ENCODE measurements at regions not wholly inside any gene's neighbourhood (a gene's known extent, or its start where the extent isn't known, plus 50 kb on each side); places are given as distances from the start of the nearest gene placed in this dataset.
"Not testable (repeated sequence)": the region's sequence is repeated elsewhere in the genome, so short reads cannot be mapped to it uniquely, and the experiment has no call there.

GRCh38 chr9:88884291-88884690, 107.0 kb upstream of the S1PR3 start:
- not testable (repeated sequence) for ATAC-seq (ENCODE audit: low read depth); H3K9me3 Mint-ChIP-seq; H3K4me1 Mint-ChIP-seq; H3K4me3 Mint-ChIP-seq; H3K27ac Mint-ChIP-seq; H3K27me3 Mint-ChIP-seq; H3K36me3 Mint-ChIP-seq; DNase-seq (ENCODE audit: low spot score in 2 of 2)

- H3K4me1 Mint-ChIP-seq; H3K36me3 Mint-ChIP-seq; DNase-seq (ENCODE audit: low spot score in 2 of 2); H3K27me3 Mint-ChIP-seq; H3K9me3 Mint-ChIP-seq; ATAC-seq (ENCODE audit: low read depth); H3K4me3 Mint-ChIP-seq; H3K27ac Mint-ChIP-seq: not testable (repeated sequence)
Measured at GRCh38 chr9:88886762-88887161, 104.5 kb upstream of the S1PR3 start.

- H3K27me3 Mint-ChIP-seq: no peaks in the 10 kb centered on the region
- H3K9me3 Mint-ChIP-seq: no peaks in the 10 kb centered on the region
- no peak overlapping the region for H3K27ac Mint-ChIP-seq
- H3K36me3 Mint-ChIP-seq: no peaks in the 10 kb centered on the region
- ATAC-seq (ENCODE audit: low read depth) (no peak), DNase-seq (ENCODE audit: low spot score in 2 of 2) (no peak)
- peaks cover 2% of the 10 kb centered on the region for H3K4me1 Mint-ChIP-seq
- no peak overlapping the region for H3K4me3 Mint-ChIP-seq
Measured at GRCh38 chr9:88889386-88889785, 101.9 kb upstream of the S1PR3 start.

- Mint-ChIP-seq H3K36me3 (no peaks in the 10 kb centered on the region), H3K4me1 (peaks cover 2% of the 10 kb centered on the region), H3K27me3 (no peaks in the 10 kb centered on the region), H3K27ac (no peak overlapping the region), H3K9me3 (no peaks in the 10 kb centered on the region), H3K4me3 (no peak overlapping the region)
- DNase-seq (ENCODE audit: low spot score in 2 of 2) (no peak), ATAC-seq (ENCODE audit: low read depth) (no peak)
Measured at GRCh38 chr9:88890546-88890945, 100.7 kb upstream of the S1PR3 start.

- peaks cover 2% of the 10 kb centered on the region for H3K4me1 Mint-ChIP-seq
- H3K27me3 Mint-ChIP-seq: no peaks in the 10 kb centered on the region
- ATAC-seq (ENCODE audit: low read depth) (no peak), DNase-seq (ENCODE audit: low spot score in 2 of 2) (no peak)
- no peak overlapping the region for H3K4me3 Mint-ChIP-seq
- H3K9me3 Mint-ChIP-seq: no peaks in the 10 kb centered on the region
- no peak overlapping the region for H3K27ac Mint-ChIP-seq
- no peaks in the 10 kb centered on the region for H3K36me3 Mint-ChIP-seq
Measured at GRCh38 chr9:88891040-88891439, 100.2 kb upstream of the S1PR3 start.

- Mint-ChIP-seq H3K36me3 (no peaks in the 10 kb centered on the region), H3K4me1 (peaks cover 2% of the 10 kb centered on the region), H3K27ac (no peak overlapping the region), H3K9me3 (no peaks in the 10 kb centered on the region), H3K4me3 (no peak overlapping the region), H3K27me3 (no peaks in the 10 kb centered on the region)
- DNase-seq (ENCODE audit: low spot score in 2 of 2) (no peak), ATAC-seq (ENCODE audit: low read depth) (no peak)
Measured at GRCh38 chr9:88892724-88893123, 98.5 kb upstream of the S1PR3 start.

GRCh38 chr9:88897081-88897480, 94.2 kb upstream of the S1PR3 start:
- Mint-ChIP-seq H3K36me3 (no peaks in the 10 kb centered on the region), H3K4me1 (no peaks in the 10 kb centered on the region), H3K27me3 (no peaks in the 10 kb centered on the region), H3K9me3 (peaks cover 1% of the 10 kb centered on the region), H3K4me3 (no peak overlapping the region), H3K27ac (no peak overlapping the region)
- no peak for ATAC-seq (ENCODE audit: low read depth)
- DNase-seq (ENCODE audit: low spot score in 2 of 2): no peak

GRCh38 chr9:88898039-88898720, 93.1 kb upstream of the S1PR3 start:
- H3K4me1 Mint-ChIP-seq: no peaks in the 10 kb centered on the region
- no peak overlapping the region for H3K4me3 Mint-ChIP-seq
- H3K27me3 Mint-ChIP-seq: peaks cover 2% of the 10 kb centered on the region
- no peak overlapping the region for H3K27ac Mint-ChIP-seq
- H3K9me3 Mint-ChIP-seq: peaks cover 1% of the 10 kb centered on the region
- ATAC-seq (ENCODE audit: low read depth): no peak
- no peaks in the 10 kb centered on the region for H3K36me3 Mint-ChIP-seq
- DNase-seq (ENCODE audit: low spot score in 2 of 2): no peak

GRCh38 chr9:88905506-88905905, 85.8 kb upstream of the S1PR3 start:
- Mint-ChIP-seq H3K27ac (no peak overlapping the region), H3K4me1 (no peaks in the 10 kb centered on the region), H3K27me3 (peaks cover 11% of the 10 kb centered on the region), H3K4me3 (no peak overlapping the region), H3K9me3 (peaks cover 12% of the 10 kb centered on the region), H3K36me3 (peaks cover 1% of the 10 kb centered on the region)
- DNase-seq (ENCODE audit: low spot score in 2 of 2) (no peak), ATAC-seq (ENCODE audit: low read depth) (no peak)

GRCh38 chr9:88915916-88916315, 75.4 kb upstream of the S1PR3 start:
- H3K4me3 Mint-ChIP-seq: no peak overlapping the region
- peaks cover 4% of the 10 kb centered on the region for H3K36me3 Mint-ChIP-seq
- ATAC-seq (ENCODE audit: low read depth) (no peak), DNase-seq (ENCODE audit: low spot score in 2 of 2) (no peak)
- peaks cover 6% of the 10 kb centered on the region for H3K9me3 Mint-ChIP-seq
- no peaks in the 10 kb centered on the region for H3K4me1 Mint-ChIP-seq
- H3K27ac Mint-ChIP-seq: no peak overlapping the region
- peaks cover 7% of the 10 kb centered on the region for H3K27me3 Mint-ChIP-seq

- H3K27me3 Mint-ChIP-seq: peaks cover 7% of the 10 kb centered on the region
- peaks cover 4% of the 10 kb centered on the region for H3K36me3 Mint-ChIP-seq
- no peak overlapping the region for H3K4me3 Mint-ChIP-seq
- ATAC-seq (ENCODE audit: low read depth) (no peak), DNase-seq (ENCODE audit: low spot score in 2 of 2) (no peak)
- H3K9me3 Mint-ChIP-seq: peaks cover 6% of the 10 kb centered on the region
- no peaks in the 10 kb centered on the region for H3K4me1 Mint-ChIP-seq
- no peak overlapping the region for H3K27ac Mint-ChIP-seq
Measured at GRCh38 chr9:88916894-88917293, 74.4 kb upstream of the S1PR3 start.

- ATAC-seq (ENCODE audit: low read depth): no peak
- peaks cover 7% of the 10 kb centered on the region for H3K27me3 Mint-ChIP-seq
- peaks cover 6% of the 10 kb centered on the region for H3K9me3 Mint-ChIP-seq
- H3K4me1 Mint-ChIP-seq: no peaks in the 10 kb centered on the region
- no peak overlapping the region for H3K27ac Mint-ChIP-seq
- no peak overlapping the region for H3K4me3 Mint-ChIP-seq
- peaks cover 4% of the 10 kb centered on the region for H3K36me3 Mint-ChIP-seq
- DNase-seq (ENCODE audit: low spot score in 2 of 2): no peak
Measured at GRCh38 chr9:88917375-88917774, 73.9 kb upstream of the S1PR3 start.

- not testable (repeated sequence) for H3K4me1 Mint-ChIP-seq; H3K27ac Mint-ChIP-seq; H3K36me3 Mint-ChIP-seq; H3K27me3 Mint-ChIP-seq; ATAC-seq (ENCODE audit: low read depth); DNase-seq (ENCODE audit: low spot score in 2 of 2); H3K4me3 Mint-ChIP-seq; H3K9me3 Mint-ChIP-seq
Measured at GRCh38 chr9:88918537-88918936, 72.7 kb upstream of the S1PR3 start.

- Mint-ChIP-seq H3K9me3 (peaks cover 6% of the 10 kb centered on the region), H3K36me3 (peaks cover 4% of the 10 kb centered on the region), H3K4me1 (peaks cover 7% of the 10 kb centered on the region), H3K27ac (no peak overlapping the region), H3K27me3 (peaks cover 6% of the 10 kb centered on the region), H3K4me3 (no peak overlapping the region)
- no peak for ATAC-seq (ENCODE audit: low read depth)
- DNase-seq (ENCODE audit: low spot score in 2 of 2): no peak
Measured at GRCh38 chr9:88920645-88921044, 70.6 kb upstream of the S1PR3 start.

- H3K4me3 Mint-ChIP-seq: no peak overlapping the region
- peaks cover 7% of the 10 kb centered on the region for H3K9me3 Mint-ChIP-seq
- no peak overlapping the region for H3K27ac Mint-ChIP-seq
- peaks cover 10% of the 10 kb centered on the region for H3K4me1 Mint-ChIP-seq
- peaks cover 8% of the 10 kb centered on the region for H3K27me3 Mint-ChIP-seq
- DNase-seq (ENCODE audit: low spot score in 2 of 2): no peak
- peak; percentile 56 for ATAC-seq (ENCODE audit: low read depth)
- H3K36me3 Mint-ChIP-seq: peaks cover 4% of the 10 kb centered on the region
Measured at GRCh38 chr9:88922091-88922490, 69.2 kb upstream of the S1PR3 start.
